ENCODE measurements at regions not wholly inside any gene's neighbourhood (a gene's known extent, or its start where the extent isn't known, plus 50 kb on each side); places are given as distances from the start of the nearest gene placed in this dataset.

GRCh38 chr11:76282172-76282571 is 75.9 kb upstream of the WNT11 start:
- H3K27me3 Mint-ChIP-seq = no peaks in the 10 kb centered on the region
- no peak for DNase-seq
- intact Hi-C loops (cut with DNase I, micrococcal nuclease) = no loop called here
- H3K4me1 Mint-ChIP-seq = peaks cover 3% of the 10 kb centered on the region
- no peaks in the 10 kb centered on the region for H3K9me3 Mint-ChIP-seq (ENCODE audit: low read depth)
- no peak for ATAC-seq
- no peaks in the 10 kb centered on the region for H3K36me3 Mint-ChIP-seq (ENCODE audit: low read depth)
- ChIA-PET CTCF (no interaction called here), POLR2A (no interaction called here)
- H3K27ac Mint-ChIP-seq = no peak overlapping the region
- no peak overlapping the region for H3K4me3 Mint-ChIP-seq

GRCh38 chr11:76281558-76281906 is 75.2 kb upstream of the WNT11 start:
- Mint-ChIP-seq H3K27ac (no peak overlapping the region), H3K27me3 (no peaks in the 10 kb centered on the region), H3K4me1 (no peaks in the 10 kb centered on the region), H3K4me3 (no peak overlapping the region), H3K36me3 (ENCODE audit: low read depth) (no peaks in the 10 kb centered on the region), H3K9me3 (ENCODE audit: low read depth) (no peaks in the 10 kb centered on the region)
- ChIA-PET CTCF (no interaction called here), POLR2A (no interaction called here)
- DNase-seq (no peak), ATAC-seq (no peak)
- intact Hi-C loops (cut with DNase I, micrococcal nuclease) = no loop called here

- POLR2A ChIA-PET = no interaction called here
- no peaks in the 10 kb centered on the region for H3K4me1 Mint-ChIP-seq
- CTCF ChIA-PET = no interaction called here
- H3K36me3 Mint-ChIP-seq (ENCODE audit: low read depth) = no peaks in the 10 kb centered on the region
- ATAC-seq (no peak), DNase-seq (no peak)
- intact Hi-C loops (cut with DNase I, micrococcal nuclease) = no loop called here
- no peaks in the 10 kb centered on the region for H3K9me3 Mint-ChIP-seq (ENCODE audit: low read depth)
- H3K4me3 Mint-ChIP-seq = no peak overlapping the region
- no peak overlapping the region for H3K27ac Mint-ChIP-seq
- no peaks in the 10 kb centered on the region for H3K27me3 Mint-ChIP-seq
Observed at GRCh38 chr11:76280882-76281557, 74.7 kb upstream of the WNT11 start.

GRCh38 chr11:76280151-76280881 is 74.0 kb upstream of the WNT11 start:
- intact Hi-C loops (cut with DNase I, micrococcal nuclease) = no loop called here
- H3K4me1 Mint-ChIP-seq = no peaks in the 10 kb centered on the region
- no peaks in the 10 kb centered on the region for H3K36me3 Mint-ChIP-seq (ENCODE audit: low read depth)
- no peak for DNase-seq
- ChIA-PET POLR2A (no interaction called here), CTCF (interaction anchor here (0.8 kb wide), 1 partner anchor 16 kb away, joined by 3 read pairs; no protein-coding TSS in a partner anchor)
- no peaks in the 10 kb centered on the region for H3K27me3 Mint-ChIP-seq
- H3K4me3 Mint-ChIP-seq = no peak overlapping the region
- H3K9me3 Mint-ChIP-seq (ENCODE audit: low read depth) = no peaks in the 10 kb centered on the region
- no peak overlapping the region for H3K27ac Mint-ChIP-seq
- no peak for ATAC-seq

- DNase-seq = no peak
- H3K4me1 Mint-ChIP-seq = no peaks in the 10 kb centered on the region
- H3K27ac Mint-ChIP-seq = no peak overlapping the region
- no peaks in the 10 kb centered on the region for H3K9me3 Mint-ChIP-seq (ENCODE audit: low read depth)
- no peak overlapping the region for H3K4me3 Mint-ChIP-seq
- H3K27me3 Mint-ChIP-seq = no peaks in the 10 kb centered on the region
- H3K36me3 Mint-ChIP-seq (ENCODE audit: low read depth) = no peaks in the 10 kb centered on the region
- intact Hi-C loops (cut with DNase I, micrococcal nuclease) = no loop called here
- no peak for ATAC-seq
- ChIA-PET POLR2A (no interaction called here), CTCF (interaction anchor here (0.8 kb wide), 1 partner anchor 17 kb away, joined by 3 read pairs; no protein-coding TSS in a partner anchor)
Observed at GRCh38 chr11:76279646-76280045, 73.3 kb upstream of the WNT11 start.

GRCh38 chr11:76279038-76279437 is 72.7 kb upstream of the WNT11 start:
- no peak overlapping the region for H3K4me3 Mint-ChIP-seq
- intact Hi-C loops (cut with DNase I, micrococcal nuclease) = no loop called here
- no peak for ATAC-seq
- no peaks in the 10 kb centered on the region for H3K36me3 Mint-ChIP-seq (ENCODE audit: low read depth)
- H3K27ac Mint-ChIP-seq = no peak overlapping the region
- CTCF ChIA-PET = no interaction called here
- POLR2A ChIA-PET = no interaction called here
- no peaks in the 10 kb centered on the region for H3K4me1 Mint-ChIP-seq
- H3K9me3 Mint-ChIP-seq (ENCODE audit: low read depth) = no peaks in the 10 kb centered on the region
- no peak for DNase-seq
- H3K27me3 Mint-ChIP-seq = no peaks in the 10 kb centered on the region

- intact Hi-C loops (cut with DNase I, micrococcal nuclease) = no loop called here
- POLR2A ChIA-PET = no interaction called here
- Mint-ChIP-seq H3K36me3 (ENCODE audit: low read depth) (no peaks in the 10 kb centered on the region), H3K4me3 (no peak overlapping the region), H3K9me3 (ENCODE audit: low read depth) (no peaks in the 10 kb centered on the region), H3K27ac (no peak overlapping the region), H3K4me1 (no peaks in the 10 kb centered on the region), H3K27me3 (no peaks in the 10 kb centered on the region)
- ATAC-seq (no peak), DNase-seq (no peak)
- CTCF ChIA-PET = no interaction called here
Observed at GRCh38 chr11:76278526-76278925, 72.2 kb upstream of the WNT11 start.

- H3K4me1 Mint-ChIP-seq = no peaks in the 10 kb centered on the region
- POLR2A ChIA-PET = no interaction called here
- DNase-seq (no peak), ATAC-seq (no peak)
- no peaks in the 10 kb centered on the region for H3K27me3 Mint-ChIP-seq
- intact Hi-C loops (cut with DNase I, micrococcal nuclease) = no loop called here
- H3K9me3 Mint-ChIP-seq (ENCODE audit: low read depth) = no peaks in the 10 kb centered on the region
- H3K27ac Mint-ChIP-seq = no peak overlapping the region
- CTCF ChIA-PET = interaction anchor here (0.7 kb wide), 1 partner anchor 70 kb away, joined by 3 read pairs; no protein-coding TSS in a partner anchor
- H3K4me3 Mint-ChIP-seq = no peak overlapping the region
- H3K36me3 Mint-ChIP-seq (ENCODE audit: low read depth) = no peaks in the 10 kb centered on the region
Observed at GRCh38 chr11:76277298-76278175, 71.2 kb upstream of the WNT11 start.

GRCh38 chr11:76276781-76277155 is 70.5 kb upstream of the WNT11 start:
- CTCF ChIA-PET = interaction anchor here (0.7 kb wide), 1 partner anchor 69 kb away, joined by 3 read pairs; no protein-coding TSS in a partner anchor
- Mint-ChIP-seq H3K36me3 (ENCODE audit: low read depth) (no peaks in the 10 kb centered on the region), H3K27ac (no peak overlapping the region), H3K9me3 (ENCODE audit: low read depth) (no peaks in the 10 kb centered on the region), H3K4me3 (no peak overlapping the region), H3K27me3 (no peaks in the 10 kb centered on the region), H3K4me1 (no peaks in the 10 kb centered on the region)
- no peak for DNase-seq
- POLR2A ChIA-PET = no interaction called here
- ATAC-seq = no peak
- intact Hi-C loops (cut with DNase I, micrococcal nuclease) = no loop called here

GRCh38 chr11:76276046-76276780 is 69.9 kb upstream of the WNT11 start:
- intact Hi-C loops (cut with DNase I, micrococcal nuclease) = no loop called here
- Mint-ChIP-seq H3K9me3 (ENCODE audit: low read depth) (no peaks in the 10 kb centered on the region), H3K36me3 (ENCODE audit: low read depth) (no peaks in the 10 kb centered on the region), H3K4me3 (no peak overlapping the region), H3K4me1 (no peaks in the 10 kb centered on the region), H3K27ac (no peak overlapping the region), H3K27me3 (no peaks in the 10 kb centered on the region)
- ATAC-seq (no peak), DNase-seq (no peak)
- CTCF ChIA-PET = no interaction called here
- POLR2A ChIA-PET = no interaction called here

GRCh38 chr11:76275446-76275845 is 69.1 kb upstream of the WNT11 start:
- H3K9me3 Mint-ChIP-seq (ENCODE audit: low read depth) = no peaks in the 10 kb centered on the region
- no peaks in the 10 kb centered on the region for H3K4me1 Mint-ChIP-seq
- ChIA-PET POLR2A (interaction anchor here (0.5 kb wide), 1 partner anchor 141 kb away, joined by 3 read pairs; no protein-coding TSS in a partner anchor), CTCF (no interaction called here)
- intact Hi-C loops (cut with DNase I, micrococcal nuclease) = no loop called here
- DNase-seq = no peak
- ATAC-seq = no peak
- H3K27ac Mint-ChIP-seq = no peak overlapping the region
- no peaks in the 10 kb centered on the region for H3K27me3 Mint-ChIP-seq
- no peak overlapping the region for H3K4me3 Mint-ChIP-seq
- no peaks in the 10 kb centered on the region for H3K36me3 Mint-ChIP-seq (ENCODE audit: low read depth)

Data from activated CD4-positive, alpha-beta T cell treated with anti-CD3 and anti-CD28 coated beads for 36 hours (primary cell).